ENCODE measurements at regions not wholly inside any gene's neighbourhood (a gene's known extent, or its start where the extent isn't known, plus 50 kb on each side); places are given as distances from the start of the nearest gene placed in this dataset.

DNA sequence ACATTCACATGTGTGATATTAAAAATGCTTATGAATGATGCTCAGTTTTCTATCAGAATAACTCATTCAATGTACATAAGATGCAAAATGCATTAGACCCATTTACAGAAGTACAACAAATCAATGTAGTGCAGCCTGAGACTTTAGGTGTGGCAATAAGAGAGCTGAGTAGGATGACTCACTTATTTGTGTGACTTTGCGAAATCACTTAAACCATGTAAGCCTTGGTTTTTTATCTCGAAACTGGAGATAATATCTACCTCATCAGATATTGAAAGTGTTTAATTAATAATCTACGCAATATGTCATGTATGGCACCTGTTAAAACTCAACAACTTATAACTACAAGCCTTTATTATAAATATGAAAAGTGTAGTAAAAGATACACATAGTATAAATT, 105.7 kb upstream of the LUZP2 start:
- TF ChIP-seq, protein P1, sequence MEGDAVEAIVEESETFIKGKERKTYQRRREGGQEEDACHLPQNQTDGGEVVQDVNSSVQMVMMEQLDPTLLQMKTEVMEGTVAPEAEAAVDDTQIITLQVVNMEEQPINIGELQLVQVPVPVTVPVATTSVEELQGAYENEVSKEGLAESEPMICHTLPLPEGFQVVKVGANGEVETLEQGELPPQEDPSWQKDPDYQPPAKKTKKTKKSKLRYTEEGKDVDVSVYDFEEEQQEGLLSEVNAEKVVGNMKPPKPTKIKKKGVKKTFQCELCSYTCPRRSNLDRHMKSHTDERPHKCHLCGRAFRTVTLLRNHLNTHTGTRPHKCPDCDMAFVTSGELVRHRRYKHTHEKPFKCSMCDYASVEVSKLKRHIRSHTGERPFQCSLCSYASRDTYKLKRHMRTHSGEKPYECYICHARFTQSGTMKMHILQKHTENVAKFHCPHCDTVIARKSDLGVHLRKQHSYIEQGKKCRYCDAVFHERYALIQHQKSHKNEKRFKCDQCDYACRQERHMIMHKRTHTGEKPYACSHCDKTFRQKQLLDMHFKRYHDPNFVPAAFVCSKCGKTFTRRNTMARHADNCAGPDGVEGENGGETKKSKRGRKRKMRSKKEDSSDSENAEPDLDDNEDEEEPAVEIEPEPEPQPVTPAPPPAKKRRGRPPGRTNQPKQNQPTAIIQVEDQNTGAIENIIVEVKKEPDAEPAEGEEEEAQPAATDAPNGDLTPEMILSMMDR (IDR thresholded peaks at IDR 0.05): no peak
- no peak for TF ChIP-seq POLR2A (IDR thresholded peaks at IDR 0.05)
